Activated CD4-positive, CD25-positive, alpha-beta regulatory T cell treated with anti-CD3 and anti-CD28 coated beads, Interleukin-2, amount 50 U/mL, for 24 hours (primary cell): ENCODE measurements at regions not wholly inside any gene's neighbourhood (a gene's known extent, or its start where the extent isn't known, plus 50 kb on each side); places are given as distances from the start of the nearest gene placed in this dataset.

Experiments used
- ATAC-seq, 2 donors: fragments of 150-1000 bp; cut with Tn5 transposase; one replicate each; pipeline ENCODE4 v1.10.0; 2021; ENCODE audit warnings: mild to moderate bottlenecking in 1 of 2, moderate library complexity in 1 of 2

- ATAC-seq = no peak
Measured at GRCh38 chr6:159479146-159479545, 213.9 kb downstream of the SOD2 start.

DNA sequence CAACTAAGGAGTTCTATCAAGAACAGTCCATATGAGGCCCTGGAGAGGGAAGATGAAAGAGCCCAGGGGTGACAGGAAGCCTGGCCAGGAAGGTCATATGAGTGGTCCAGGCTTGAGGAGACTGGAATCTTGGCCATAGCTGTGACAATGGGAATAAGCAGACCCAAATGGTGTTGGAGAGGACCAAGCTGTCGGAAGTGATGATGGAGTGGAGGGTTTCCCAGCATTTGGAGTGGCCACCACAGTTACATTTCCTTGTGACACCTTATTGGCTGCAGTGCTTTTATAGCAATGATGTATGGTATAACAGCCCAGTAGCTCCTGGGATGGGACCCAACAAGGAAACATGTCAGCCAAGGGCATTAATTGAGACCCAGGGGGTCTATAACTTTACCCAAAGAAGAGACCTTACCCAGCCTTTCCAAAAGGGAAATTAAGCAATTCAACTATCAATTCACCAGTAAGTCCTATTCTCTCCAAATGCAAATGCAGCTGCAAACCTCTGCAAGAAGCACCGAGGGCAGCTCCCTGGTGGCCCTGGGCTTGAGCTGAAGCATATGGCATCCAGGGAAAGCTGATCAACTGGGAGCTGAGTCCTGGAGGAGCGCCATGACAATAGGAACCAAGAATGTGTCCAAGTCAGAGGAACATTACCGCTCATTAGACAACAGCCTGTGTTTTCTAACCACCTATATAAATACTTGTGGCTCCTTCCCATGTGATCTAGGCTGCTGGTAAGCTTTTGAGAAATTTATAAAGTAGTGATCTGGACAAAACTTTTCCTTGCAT is 219.4 kb downstream of the SOD2 start:
- ATAC-seq = no peak

DNA sequence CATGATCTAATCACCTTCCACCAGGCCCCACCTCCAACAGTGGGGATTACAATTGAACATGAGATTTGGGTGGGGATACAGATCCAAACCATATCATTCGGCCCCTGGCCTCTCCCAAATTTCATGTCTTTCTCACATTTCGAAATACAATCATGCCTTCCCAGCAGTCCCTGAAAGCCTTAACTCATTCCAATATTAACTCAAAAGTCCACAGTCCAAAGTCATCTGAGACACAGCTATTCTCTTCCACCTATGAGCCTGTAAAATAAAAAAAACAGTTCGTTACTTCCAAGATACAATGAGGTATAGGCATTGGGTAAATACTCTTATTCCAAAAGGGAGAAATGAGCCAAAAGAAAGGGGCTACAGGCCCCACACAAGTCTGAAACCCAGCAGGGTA is 222.6 kb downstream of the SOD2 start:
- ATAC-seq = no peak

- ATAC-seq = no peak
Measured at GRCh38 chr6:159469443-159469842, 223.6 kb downstream of the SOD2 start.

DNA sequence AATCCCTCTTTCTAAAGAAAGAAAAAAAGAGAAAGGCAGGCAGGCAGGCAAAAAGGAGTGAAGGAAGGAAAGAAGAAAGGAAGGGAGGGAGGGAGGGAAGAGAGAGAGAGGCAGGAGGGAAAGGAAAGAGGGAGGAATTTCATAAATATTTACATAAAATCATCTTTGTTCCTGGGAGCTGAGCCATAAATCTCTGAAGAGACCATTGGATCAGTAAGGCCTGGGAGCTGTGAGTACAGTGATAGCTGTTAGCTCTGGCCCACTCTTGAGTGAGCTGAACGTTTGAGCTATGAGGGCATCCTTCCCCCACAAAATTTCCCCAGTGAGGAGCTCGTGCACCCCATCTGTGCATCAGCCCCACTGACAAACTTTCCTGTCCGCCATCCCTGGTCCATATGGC is 224.0 kb downstream of the SOD2 start:
- no peak for ATAC-seq

- peak; percentile 41 to 55 for ATAC-seq
Measured at GRCh38 chr6:159467473-159468041, 225.5 kb downstream of the SOD2 start.

- ATAC-seq = no peak
Measured at GRCh38 chr6:159466926-159467325, 226.1 kb downstream of the SOD2 start.

- ATAC-seq = no peak
Measured at GRCh38 chr6:159464816-159465215, 228.2 kb downstream of the SOD2 start.

GRCh38 chr6:159463119-159463829 is 229.8 kb downstream of the SOD2 start:
- ATAC-seq = no peak

DNA sequence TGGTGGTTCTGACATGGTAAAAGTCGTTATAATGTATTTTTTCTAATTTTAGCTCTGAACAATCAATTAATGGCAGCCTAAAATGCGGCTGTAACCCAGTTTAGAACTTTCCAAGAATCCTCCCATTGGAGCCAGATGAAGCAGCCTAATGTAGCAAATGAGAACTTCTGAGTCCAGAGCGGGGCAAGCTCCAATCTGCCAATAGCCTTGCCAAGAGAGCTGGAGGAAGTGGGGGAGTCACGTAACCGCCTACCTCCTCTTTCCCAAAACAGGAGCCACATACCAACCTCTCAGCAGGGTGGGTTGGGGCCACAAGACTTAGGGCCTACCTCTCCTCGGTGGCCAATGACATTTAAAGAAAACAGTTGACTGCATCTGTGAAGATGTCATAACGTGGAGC is 230.6 kb downstream of the SOD2 start:
- ATAC-seq = no peak

DNA sequence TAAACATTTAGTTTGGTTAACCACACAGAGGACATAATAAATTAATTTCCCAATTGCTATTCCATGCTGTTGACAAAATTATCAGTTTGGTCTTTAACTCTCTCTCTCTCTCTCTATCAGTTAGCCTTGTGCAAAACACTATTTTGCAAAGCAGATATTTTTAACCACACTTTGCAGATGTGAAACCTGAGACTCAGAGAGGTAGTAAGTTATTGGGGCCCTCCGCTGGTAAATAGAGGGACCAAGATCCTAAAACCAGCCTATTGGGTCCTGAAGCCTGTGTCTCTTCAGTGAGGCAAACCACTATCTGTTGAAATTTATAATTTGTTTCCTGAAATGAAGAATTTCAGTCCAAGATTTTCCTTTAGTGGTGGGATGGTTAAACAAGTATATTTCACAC is 231.0 kb downstream of the SOD2 start:
- no peak for ATAC-seq

GRCh38 chr6:159461266-159461665 is 231.8 kb downstream of the SOD2 start:
- no peak for ATAC-seq

DNA sequence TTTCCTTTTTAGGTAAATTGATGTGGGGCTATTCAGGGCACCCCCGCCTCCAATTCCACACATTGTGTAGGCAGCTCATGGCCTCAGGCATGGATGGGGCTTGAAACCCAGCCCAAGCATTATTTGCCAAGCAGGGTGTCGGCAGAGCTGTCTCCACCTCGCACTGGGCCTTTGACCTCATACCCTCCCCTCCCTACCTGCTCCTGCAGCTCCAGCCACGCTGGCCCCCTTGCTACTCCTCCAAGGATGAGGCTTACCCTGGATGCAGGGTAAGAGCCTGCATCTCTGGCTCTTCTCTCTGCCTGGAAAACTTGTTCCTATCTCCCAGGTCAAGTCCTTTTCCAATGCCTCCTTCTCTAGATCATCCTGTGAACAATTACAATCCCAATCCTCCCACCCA is 232.6 kb downstream of the SOD2 start:
- no peak for ATAC-seq

- ATAC-seq = no peak
Measured at GRCh38 chr6:159456349-159456748, 236.7 kb downstream of the SOD2 start.

- no peak for ATAC-seq
Measured at GRCh38 chr6:159455700-159456274, 237.3 kb downstream of the SOD2 start.

- ATAC-seq = no peak
Measured at GRCh38 chr6:159450815-159451465, 242.1 kb downstream of the SOD2 start.

DNA sequence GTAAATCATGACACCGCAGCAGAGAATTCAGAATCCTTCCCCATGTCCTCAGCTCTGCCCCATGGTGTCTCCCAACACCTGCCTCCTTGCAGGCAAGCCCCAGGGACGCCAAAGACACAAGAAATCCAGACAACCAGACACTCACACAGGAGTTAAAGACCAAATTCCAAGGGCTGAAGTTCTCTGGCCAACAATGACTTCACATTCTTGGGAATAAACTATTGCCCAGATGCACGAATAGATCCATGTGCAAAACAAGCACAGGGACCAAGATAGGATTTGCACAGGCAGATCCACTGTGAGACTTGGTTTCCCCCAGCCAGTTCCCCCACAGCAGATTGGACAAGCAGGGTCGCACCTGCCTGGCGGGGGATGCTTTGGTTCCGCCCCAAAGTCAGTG is 246.7 kb downstream of the SOD2 start:
- ATAC-seq = no peak

- no peak for ATAC-seq
Measured at GRCh38 chr6:159445351-159445750, 247.7 kb downstream of the SOD2 start.

DNA sequence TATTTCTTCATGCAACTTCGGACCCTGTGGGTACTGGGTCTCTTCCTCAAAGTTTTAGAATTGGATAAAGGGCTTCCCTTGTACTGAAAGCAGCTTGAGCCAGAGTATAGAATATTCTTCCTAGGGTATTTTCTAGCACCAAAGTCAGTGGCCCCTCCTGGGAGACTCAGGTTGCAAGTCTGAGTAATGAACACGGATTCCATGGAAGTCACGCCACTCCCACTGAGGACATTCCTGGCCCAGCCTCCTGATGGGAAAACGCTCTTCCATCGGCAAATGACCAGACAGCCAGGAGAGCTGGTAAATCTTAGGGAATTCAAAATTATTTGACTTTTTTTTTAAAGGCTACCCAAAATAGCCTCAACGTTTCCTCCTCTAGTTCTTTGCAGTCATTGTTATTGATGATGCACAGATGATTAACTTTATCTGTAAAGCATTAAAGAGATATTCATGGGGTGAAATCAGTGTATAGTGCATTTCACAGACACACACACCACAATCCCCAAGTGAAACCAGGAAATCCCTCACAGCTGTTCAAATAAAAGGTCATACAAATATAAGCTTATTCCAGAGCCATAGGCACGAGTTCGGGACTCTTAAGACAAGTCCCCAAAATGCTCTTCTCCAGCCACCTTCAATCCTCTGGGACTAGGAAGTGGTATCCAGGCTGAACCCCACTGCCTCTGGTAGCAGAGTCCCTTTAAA is 248.8 kb downstream of the SOD2 start:
- ATAC-seq = no peak

- ATAC-seq = no peak
Measured at GRCh38 chr6:159443417-159443920, 249.6 kb downstream of the SOD2 start.

DNA sequence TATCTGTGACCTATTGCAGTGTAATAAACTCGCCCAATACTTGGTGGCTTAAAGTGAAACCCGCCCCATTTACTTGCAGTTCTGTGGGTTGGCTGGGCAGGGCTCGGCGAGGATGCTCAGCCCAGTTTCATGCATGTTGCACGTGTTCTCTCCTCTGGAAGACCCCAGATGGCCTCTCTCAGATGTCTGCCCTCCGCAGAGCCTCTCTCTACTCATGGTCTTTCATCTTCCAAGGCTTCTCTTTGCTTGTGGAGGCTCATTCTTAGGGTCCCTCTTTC is 251.4 kb downstream of the SOD2 start:
- no peak for ATAC-seq

DNA sequence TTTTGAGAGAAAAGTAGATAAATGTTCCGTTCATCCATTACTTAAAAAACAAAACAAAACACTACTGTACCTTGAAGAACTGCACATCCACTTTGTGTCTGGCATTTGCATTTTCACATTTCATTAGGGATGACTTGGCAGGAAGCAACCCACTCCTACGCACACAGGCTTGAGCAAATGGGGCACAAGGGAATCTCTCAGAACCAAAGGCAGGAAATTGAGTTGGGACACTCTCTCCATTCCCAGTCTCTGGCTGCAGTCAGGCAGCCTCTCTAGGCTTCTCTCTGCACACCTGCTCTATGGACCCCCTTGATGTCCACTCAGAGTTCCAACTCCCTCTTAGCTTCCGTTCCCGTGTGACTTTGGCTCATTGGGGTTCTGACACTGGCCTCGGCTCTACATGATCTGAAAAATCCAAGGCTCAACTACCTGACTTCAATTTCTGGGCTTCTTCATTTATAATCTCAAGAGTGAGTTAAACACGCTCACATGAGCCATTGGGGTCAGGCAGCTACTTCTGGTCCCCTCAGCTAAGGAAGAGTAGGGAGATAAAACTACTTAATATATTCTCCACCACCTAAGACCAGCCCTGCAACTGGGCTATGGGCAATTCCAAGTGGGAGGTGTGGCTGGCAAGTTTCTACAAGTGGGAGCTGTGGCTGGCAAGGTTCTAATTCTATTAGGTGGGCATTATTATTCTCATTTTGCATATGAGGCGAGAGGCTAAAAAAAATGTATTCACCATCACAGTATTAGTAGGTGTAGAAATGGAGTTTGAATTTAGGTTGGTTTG is 251.9 kb downstream of the SOD2 start:
- ATAC-seq = no peak
